SK-N-SH (cell line): ENCODE measurements at regions not wholly inside any gene's neighbourhood (a gene's known extent, or its start where the extent isn't known, plus 50 kb on each side); places are given as distances from the start of the nearest gene placed in this dataset.

Experiments
- CTCF ChIA-PET: fragments of 300-600, 350-600 bp; formaldehyde crosslinking; extraction: SDS; loops from one replicate; lab custom pipeline; 2021; lab: Yijun Ruan, JAX
- POLR2A ChIA-PET: fragments of 350-600 bp; sonication (Branson Sonifier 250); formaldehyde crosslinking; extraction: SDS; loops from one replicate; lab custom pipeline; 2020; ENCODE audit warnings: antibody characterized with exemption, inconsistent platforms; lab: Yijun Ruan, JAX
- DNase-seq: peaks from one replicate; pipeline ENCODE4 v3.0.0; 2012
- H2AFZ ChIP-seq: fragments of 200-600 bp; sonication (generic); 2 replicates; pipeline ENCODE4 v1.8.1; 2016; ENCODE audit warnings: antibody characterized with exemption, mild to moderate bottlenecking, low read depth
- H3F3A ChIP-seq: fragments of 200-600 bp; sonication (generic); replicated peaks from 2 replicates; pipeline ENCODE3; 2016; ENCODE audit warnings: antibody characterized with exemption, mild to moderate bottlenecking; ENCODE audit not compliant: insufficient read depth
- H3K27ac ChIP-seq, 2 experiments: fragments of 200-500 bp in 1 of 2; fragments of 200-600 bp in 1 of 2; sonication (Bioruptor generic) in 1 of 2; sonication (generic), shearing (Covaris generic) in 1 of 2; 2 replicates each; pipeline versions ENCODE4 v1.5.1 to v1.6.1; 2014 to 2016; ENCODE audit warnings: low read depth in 2 of 2, inconsistent platforms in 1 of 2, low read length in 1 of 2, mild to moderate bottlenecking in 1 of 2, mixed read lengths in 1 of 2
- H3K27me3 ChIP-seq: fragments of 200-600 bp; sonication (generic), shearing (Covaris generic); 2 replicates; pipeline ENCODE4 v1.6.1; 2016; ENCODE audit warnings: mixed run types; ENCODE audit not compliant: insufficient read depth
- H3K36me3 ChIP-seq, 2 experiments: fragments of 200-500 bp in 1 of 2; fragments of 200-600 bp in 1 of 2; sonication (Bioruptor generic) in 1 of 2; sonication (generic) in 1 of 2; replicated peaks in 1 of 2; 2 replicates each; pipeline versions ENCODE3 to v1.5.1; 2014 to 2016; ENCODE audit warnings: low read length in 1 of 2, mild to moderate bottlenecking in 1 of 2; ENCODE audit not compliant: insufficient read depth in 2 of 2, control insufficient read depth in 1 of 2
- H3K4me1 ChIP-seq, 2 experiments: fragments of 200-500 bp in 1 of 2; fragments of 200-600 bp in 1 of 2; sonication (Bioruptor generic) in 1 of 2; sonication (generic), shearing (Covaris generic) in 1 of 2; 2 replicates each; pipeline versions ENCODE4 v1.5.1 to v1.6.1; 2014 to 2016; ENCODE audit warnings: low read depth in 1 of 2, low read length in 1 of 2, mixed run types in 1 of 2; ENCODE audit not compliant: insufficient read depth in 2 of 2, control insufficient read depth in 1 of 2
- H3K4me2 ChIP-seq: fragments of 200-600 bp; sonication (generic), shearing (Covaris generic); 2 replicates; pipeline ENCODE4 v1.6.1; 2017; ENCODE audit warnings: mixed run types
- H3K4me3 ChIP-seq, 2 experiments: fragments of 200-500 bp in 1 of 2; fragments of 200-600 bp in 1 of 2; sonication (Bioruptor generic) in 1 of 2; sonication (generic), shearing (Covaris generic) in 1 of 2; 2 replicates each; pipeline versions ENCODE4 v1.5.1 to v1.8.1; 2014 to 2016; ENCODE audit warnings: low read depth in 2 of 2, inconsistent platforms in 1 of 2, low read length in 1 of 2, mild to moderate bottlenecking in 1 of 2, mixed read lengths in 1 of 2, moderate library complexity in 1 of 2
- H3K79me2 ChIP-seq: fragments of 200-600 bp; sonication (generic); 2 replicates; pipeline ENCODE4 v1.8.1; 2017; ENCODE audit warnings: mild to moderate bottlenecking; ENCODE audit not compliant: insufficient read depth
- H3K9ac ChIP-seq: fragments of 200-600 bp; sonication (generic); 2 replicates; pipeline ENCODE4 v1.6.1; 2017; ENCODE audit warnings: mixed run types
- H3K9me2 ChIP-seq: fragments of 200-600 bp; sonication (generic); 2 replicates; pipeline ENCODE4 v1.6.1; 2017; ENCODE audit warnings: mixed run types
- H3K9me3 ChIP-seq: fragments of 200-600 bp; sonication (generic); 2 replicates; pipeline ENCODE4 v1.6.1; 2017; ENCODE audit warnings: mixed run types, mild to moderate bottlenecking, moderate library complexity
- H4K20me1 ChIP-seq: fragments of 200-600 bp; sonication (generic); 2 replicates; pipeline ENCODE4 v1.6.1; 2017; ENCODE audit warnings: mild to moderate bottlenecking, mixed run types; ENCODE audit not compliant: insufficient read depth
- ELF1 ChIP-seq: IDR thresholded peaks from 2 replicates; pipeline ENCODE4 v1.4.0; 2012
- EP300 ChIP-seq, 2 experiments: IDR thresholded peaks; 2 replicates each; pipeline versions ENCODE4 v1.4.0 to v1.6.1; 2012; ENCODE audit warnings: borderline replicate concordance in 1 of 2, low read depth in 1 of 2, low read length in 1 of 2
- EZH2phosphoT487 ChIP-seq: fragments of 200-600 bp; sonication (generic); IDR thresholded peaks from 2 replicates; pipeline ENCODE4 v1.6.1; 2017; ENCODE audit warnings: low read depth, mixed run types, mild to moderate bottlenecking, antibody characterized with exemption, moderate library complexity, borderline replicate concordance
- FOSL2 ChIP-seq: IDR thresholded peaks from 2 replicates; pipeline ENCODE4 v1.4.0; 2012; ENCODE audit warnings: low read depth, mild to moderate bottlenecking, moderate library complexity, borderline replicate concordance
- FOXJ3 ChIP-seq: sonication (generic); formaldehyde crosslinking; IDR thresholded peaks from 2 replicates; pipeline ENCODE4 v1.5.1; 2020; ENCODE audit warnings: mild to moderate bottlenecking, missing genetic modification reagents
- JUND ChIP-seq: IDR thresholded peaks from 2 replicates; pipeline ENCODE4 v1.4.0; 2012
- MAX ChIP-seq: IDR thresholded peaks from 2 replicates; pipeline ENCODE4 v1.4.0; 2012; ENCODE audit warnings: low read depth
- MEF2A ChIP-seq: IDR thresholded peaks from 2 replicates; pipeline ENCODE4 v1.4.0; 2012; ENCODE audit warnings: low read depth, borderline replicate concordance
- POLR2AphosphoS5 ChIP-seq: IDR thresholded peaks from 2 replicates; pipeline ENCODE4 v1.6.1; 2012; ENCODE audit warnings: low read depth, low read length
- RAD21 ChIP-seq: IDR thresholded peaks from 2 replicates; pipeline ENCODE4 v1.6.1; 2012; ENCODE audit warnings: mild to moderate bottlenecking, low read length
- RCOR1 ChIP-seq: fragments of 150-350 bp; IDR thresholded peaks from 2 replicates; pipeline ENCODE4 v1.6.1; 2017; ENCODE audit warnings: antibody characterized with exemption, low read length
- RFX5 ChIP-seq: IDR thresholded peaks from 2 replicates; pipeline ENCODE4 v1.6.1; 2012; ENCODE audit warnings: mild to moderate bottlenecking, improper control_type of control experiment, low read length
- SMC3 ChIP-seq: IDR thresholded peaks from 2 replicates; pipeline ENCODE4 v1.6.1; 2012; ENCODE audit warnings: low read depth, low read length, improper control_type of control experiment
- YY1 ChIP-seq: IDR thresholded peaks from 2 replicates; pipeline ENCODE4 v1.4.0; 2012; ENCODE audit warnings: low read depth, mild to moderate bottlenecking
- WGBS: methylation state at CpG from one replicate; pipeline ENCODE4 v1.1.6; 2017; ENCODE audit warnings: low lambda C conversion rate; 5-methylcytosine and 5-hydroxymethylcytosine counted together
- TF ChIP-seq, protein P1 (sequence below): IDR thresholded peaks from 2 replicates; pipeline ENCODE4; 2012
- TF ChIP-seq, protein P2 (sequence below): IDR thresholded peaks from 2 replicates; pipeline ENCODE4 v1.4.0; 2012; ENCODE audit warnings: low read depth, borderline replicate concordance
- TF ChIP-seq, protein P3 (sequence below): IDR thresholded peaks from 2 replicates; pipeline ENCODE4 v1.6.1; 2012; ENCODE audit warnings: mild to moderate bottlenecking, low read depth, low read length, moderate library complexity

DNA sequence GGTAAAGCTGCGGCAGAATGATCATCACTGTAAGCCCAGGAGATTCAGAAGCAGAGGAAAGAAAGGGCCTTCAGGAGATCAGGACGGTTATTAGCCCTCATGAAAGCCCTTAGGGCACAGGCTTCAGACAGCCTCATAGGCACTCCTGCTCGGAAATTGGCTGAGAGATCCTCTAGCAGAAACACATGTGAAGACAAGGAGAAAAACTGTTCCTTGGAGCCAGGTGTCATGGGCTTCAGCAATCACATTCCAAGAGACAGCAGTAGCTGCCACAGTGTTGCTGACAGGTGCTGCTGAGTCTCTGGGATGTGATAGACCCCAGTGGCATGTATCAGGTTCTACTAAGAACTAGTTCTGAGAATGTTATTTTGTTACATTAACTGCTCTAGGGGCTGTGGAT, 88.8 kb upstream of the DYRK2 start:
- Histone ChIP-seq H3K4me2 (no peak overlapping the region), H3K4me3 (no peak overlapping the region), H4K20me1 (no peaks in the 10 kb centered on the region), H3F3A (no peaks in the 10 kb centered on the region), H3K9me2 (no peaks in the 10 kb centered on the region)
- 44% methylated on average over 3 of the region's 3 CpGs for WGBS
- POLR2A ChIA-PET = no interaction called here
- TF ChIP-seq MEF2A = no peak
- TF ChIP-seq SMC3 = no peak
- no peak for TF ChIP-seq EP300 (IDR thresholded peaks at IDR 0.05; ENCODE audit: borderline replicate concordance in 1 of 2, low read depth in 1 of 2, low read length in 1 of 2)
- TF ChIP-seq FOSL2 = no peak
- no peak for TF ChIP-seq RAD21
- no peak for TF ChIP-seq ELF1
- TF ChIP-seq POLR2AphosphoS5 = no peak
- no peak for TF ChIP-seq MAX
- TF ChIP-seq FOXJ3 (CRISPR knock-in tag) = no peak
- no peak for TF ChIP-seq RFX5
- TF ChIP-seq, protein P1, sequence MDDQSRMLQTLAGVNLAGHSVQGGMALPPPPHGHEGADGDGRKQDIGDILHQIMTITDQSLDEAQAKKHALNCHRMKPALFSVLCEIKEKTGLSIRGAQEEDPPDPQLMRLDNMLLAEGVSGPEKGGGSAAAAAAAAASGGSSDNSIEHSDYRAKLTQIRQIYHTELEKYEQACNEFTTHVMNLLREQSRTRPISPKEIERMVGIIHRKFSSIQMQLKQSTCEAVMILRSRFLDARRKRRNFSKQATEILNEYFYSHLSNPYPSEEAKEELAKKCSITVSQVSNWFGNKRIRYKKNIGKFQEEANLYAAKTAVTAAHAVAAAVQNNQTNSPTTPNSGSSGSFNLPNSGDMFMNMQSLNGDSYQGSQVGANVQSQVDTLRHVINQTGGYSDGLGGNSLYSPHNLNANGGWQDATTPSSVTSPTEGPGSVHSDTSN = no peak
- no peak for TF ChIP-seq YY1
- TF ChIP-seq RCOR1 = no peak
- TF ChIP-seq JUND = no peak
- TF ChIP-seq, protein P2, sequence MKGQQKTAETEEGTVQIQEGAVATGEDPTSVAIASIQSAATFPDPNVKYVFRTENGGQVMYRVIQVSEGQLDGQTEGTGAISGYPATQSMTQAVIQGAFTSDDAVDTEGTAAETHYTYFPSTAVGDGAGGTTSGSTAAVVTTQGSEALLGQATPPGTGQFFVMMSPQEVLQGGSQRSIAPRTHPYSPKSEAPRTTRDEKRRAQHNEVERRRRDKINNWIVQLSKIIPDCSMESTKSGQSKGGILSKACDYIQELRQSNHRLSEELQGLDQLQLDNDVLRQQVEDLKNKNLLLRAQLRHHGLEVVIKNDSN = no peak
- TF ChIP-seq, protein P3, sequence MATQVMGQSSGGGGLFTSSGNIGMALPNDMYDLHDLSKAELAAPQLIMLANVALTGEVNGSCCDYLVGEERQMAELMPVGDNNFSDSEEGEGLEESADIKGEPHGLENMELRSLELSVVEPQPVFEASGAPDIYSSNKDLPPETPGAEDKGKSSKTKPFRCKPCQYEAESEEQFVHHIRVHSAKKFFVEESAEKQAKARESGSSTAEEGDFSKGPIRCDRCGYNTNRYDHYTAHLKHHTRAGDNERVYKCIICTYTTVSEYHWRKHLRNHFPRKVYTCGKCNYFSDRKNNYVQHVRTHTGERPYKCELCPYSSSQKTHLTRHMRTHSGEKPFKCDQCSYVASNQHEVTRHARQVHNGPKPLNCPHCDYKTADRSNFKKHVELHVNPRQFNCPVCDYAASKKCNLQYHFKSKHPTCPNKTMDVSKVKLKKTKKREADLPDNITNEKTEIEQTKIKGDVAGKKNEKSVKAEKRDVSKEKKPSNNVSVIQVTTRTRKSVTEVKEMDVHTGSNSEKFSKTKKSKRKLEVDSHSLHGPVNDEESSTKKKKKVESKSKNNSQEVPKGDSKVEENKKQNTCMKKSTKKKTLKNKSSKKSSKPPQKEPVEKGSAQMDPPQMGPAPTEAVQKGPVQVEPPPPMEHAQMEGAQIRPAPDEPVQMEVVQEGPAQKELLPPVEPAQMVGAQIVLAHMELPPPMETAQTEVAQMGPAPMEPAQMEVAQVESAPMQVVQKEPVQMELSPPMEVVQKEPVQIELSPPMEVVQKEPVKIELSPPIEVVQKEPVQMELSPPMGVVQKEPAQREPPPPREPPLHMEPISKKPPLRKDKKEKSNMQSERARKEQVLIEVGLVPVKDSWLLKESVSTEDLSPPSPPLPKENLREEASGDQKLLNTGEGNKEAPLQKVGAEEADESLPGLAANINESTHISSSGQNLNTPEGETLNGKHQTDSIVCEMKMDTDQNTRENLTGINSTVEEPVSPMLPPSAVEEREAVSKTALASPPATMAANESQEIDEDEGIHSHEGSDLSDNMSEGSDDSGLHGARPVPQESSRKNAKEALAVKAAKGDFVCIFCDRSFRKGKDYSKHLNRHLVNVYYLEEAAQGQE = no peak
- TF ChIP-seq EZH2phosphoT487 = no peak
- TF ChIP-seq, all 33 proteins: peak for 0
- CTCF ChIA-PET = no interaction called here
- Histone ChIP-seq H2AFZ (no peak overlapping the region), H3K4me1 (no peaks in the 10 kb centered on the region), H3K27ac (no peak overlapping the region), H3K27me3 (no peaks in the 10 kb centered on the region), H3K9me3 (peaks cover 7% of the 10 kb centered on the region; the same call in 1 of the 2 replicates), H3K36me3 (no peaks in the 10 kb centered on the region), H3K9ac (no peak overlapping the region), H3K79me2 (no peaks in the 10 kb centered on the region)
- no peak for DNase-seq
